SKM-1 (cell line): ENCODE measurements at regions not wholly inside any gene's neighbourhood (a gene's known extent, or its start where the extent isn't known, plus 50 kb on each side); places are given as distances from the start of the nearest gene placed in this dataset.

Experiments used
- DNase-seq: peaks from one replicate; lab custom pipeline; 2025; ENCODE audit not compliant: unreplicated experiment; lab: John Stamatoyannopoulos, UW

DNA sequence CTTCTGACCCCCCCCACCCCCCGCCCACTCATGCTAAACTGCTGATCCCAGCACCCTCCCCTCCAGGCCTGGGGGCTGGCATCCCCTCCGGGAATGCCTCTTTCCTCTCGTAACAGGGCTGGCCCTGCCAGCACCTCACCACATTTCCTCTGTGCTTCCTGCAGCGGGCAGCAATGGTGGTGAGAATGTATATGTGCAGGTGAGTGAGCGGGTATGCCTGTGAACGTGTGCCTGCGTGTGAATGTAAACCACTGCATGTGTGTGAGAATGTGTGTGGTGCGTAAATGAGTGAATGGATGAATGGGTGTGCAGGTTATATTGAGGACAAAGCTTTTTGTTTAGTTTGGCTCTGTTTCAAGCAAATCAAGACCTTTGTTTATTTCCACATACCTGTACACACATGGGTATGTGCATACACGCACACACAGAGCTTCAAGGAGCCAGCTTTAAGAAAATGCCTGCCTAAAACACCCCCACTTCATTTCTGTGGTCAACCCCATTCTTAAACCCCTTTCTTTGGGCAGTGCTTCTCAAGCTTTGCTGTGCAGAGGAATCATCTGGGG lies 95.7 kb upstream of the SHB start:
- DNase-seq = no peak

DNA sequence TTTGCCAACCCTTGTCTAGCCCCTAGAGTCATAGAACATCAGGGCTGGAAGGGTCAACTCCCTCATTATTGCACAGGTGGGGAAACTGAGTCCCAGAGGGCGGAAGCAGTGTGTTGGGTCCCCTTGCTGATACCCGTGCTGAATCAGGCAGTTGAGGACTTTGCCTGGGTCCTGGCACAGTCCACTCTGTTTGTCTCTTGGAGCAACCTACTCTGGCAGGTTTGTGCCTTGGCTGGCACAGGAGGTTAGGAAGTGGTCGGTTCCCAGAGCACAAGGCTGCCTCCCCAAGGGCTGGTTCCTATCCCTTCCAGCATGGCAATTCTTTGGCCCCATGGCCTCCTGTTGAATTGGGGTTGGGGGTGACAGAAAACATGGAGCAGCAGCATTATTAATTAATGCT lies 94.5 kb upstream of the SHB start:
- DNase-seq = no peak

DNA sequence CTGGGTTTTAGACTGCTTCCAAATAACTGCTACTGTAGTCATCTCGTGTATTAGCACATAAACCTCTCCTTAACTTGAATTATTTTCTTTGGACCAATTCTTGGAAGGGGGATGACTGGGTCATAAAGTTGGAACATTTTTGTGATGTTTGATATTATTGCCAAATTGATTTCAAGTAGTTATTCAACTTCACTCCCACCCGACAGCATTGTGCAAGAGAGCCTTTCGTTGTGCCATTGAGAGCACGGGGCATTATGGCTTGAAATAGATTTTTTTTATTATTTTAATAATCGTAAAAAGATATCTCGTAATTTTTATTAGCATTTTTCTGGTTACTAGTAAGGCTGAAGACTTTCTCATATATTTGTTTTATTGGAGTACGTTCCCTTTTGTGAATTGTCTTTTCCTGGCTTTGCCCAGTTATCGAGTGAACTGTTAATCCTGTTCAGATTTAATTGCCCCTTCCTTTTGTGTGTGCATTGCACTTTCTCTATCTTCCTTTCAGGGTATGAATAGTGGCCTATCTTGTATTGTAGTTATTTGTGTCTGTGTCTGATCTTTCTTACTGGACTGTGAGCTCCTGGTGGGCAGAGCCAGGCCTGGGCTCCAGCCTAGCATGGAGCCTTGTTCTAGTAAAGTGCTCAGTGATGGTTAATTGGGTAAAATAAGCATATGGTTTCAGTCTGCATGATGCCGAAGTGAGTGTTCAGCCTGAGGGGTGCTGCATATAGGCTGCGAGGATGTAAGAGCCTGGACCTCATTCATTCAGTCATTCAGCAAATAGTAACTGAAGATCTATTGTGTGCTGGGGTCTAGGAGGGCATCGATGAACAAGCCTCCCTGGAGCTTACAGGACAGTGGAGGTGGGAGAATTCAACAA lies 93.5 kb upstream of the SHB start:
- no peak for DNase-seq

DNA sequence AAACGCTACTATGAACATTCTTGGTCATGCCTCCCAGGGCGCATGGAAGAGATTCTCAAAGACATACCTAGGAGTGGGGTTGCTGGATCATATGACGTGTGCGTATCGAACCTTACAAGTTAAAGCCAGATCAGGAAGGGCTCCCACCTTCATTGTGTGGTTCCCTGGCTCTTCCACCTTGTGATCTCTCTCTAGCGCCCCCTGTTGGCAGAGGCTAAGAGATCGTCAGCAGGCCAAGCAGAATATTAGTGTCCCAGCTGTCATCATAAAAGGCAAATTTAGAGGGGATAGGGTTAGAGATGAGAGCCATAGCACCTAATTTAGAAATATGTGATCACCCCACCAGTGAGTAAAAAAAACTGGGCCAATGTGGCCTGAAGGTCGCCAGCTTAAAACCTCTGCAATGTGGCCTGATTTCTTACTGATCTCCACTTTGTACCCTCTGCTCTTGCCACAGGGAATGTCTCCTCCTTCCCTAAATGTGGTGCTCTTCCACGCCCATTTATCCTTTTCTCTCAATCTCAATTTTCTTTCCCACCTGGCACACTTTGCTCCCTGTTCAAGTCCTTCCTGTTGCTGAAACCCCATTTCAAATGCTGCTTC lies 91.7 kb upstream of the SHB start:
- DNase-seq = peak; percentile 44

DNA sequence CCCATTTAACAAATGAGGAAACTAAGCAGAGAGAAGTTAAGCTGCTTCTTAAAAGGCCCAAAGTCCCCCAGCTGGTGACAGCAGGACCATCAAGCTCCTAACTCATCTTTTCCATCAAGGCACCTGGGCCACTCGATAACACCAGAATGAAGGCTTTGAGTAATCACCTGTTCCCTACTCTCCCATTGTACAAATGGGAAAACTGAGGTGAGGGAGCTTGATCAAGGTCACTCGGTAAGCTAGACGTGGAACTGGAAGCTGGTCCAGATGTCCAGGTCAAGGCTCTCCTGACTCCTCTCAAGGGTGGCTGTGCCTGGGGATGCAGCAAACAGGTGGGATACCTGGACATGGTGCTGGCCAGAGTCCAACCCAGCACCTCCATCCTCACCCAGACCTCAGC lies 90.6 kb upstream of the SHB start:
- DNase-seq = no peak

DNA sequence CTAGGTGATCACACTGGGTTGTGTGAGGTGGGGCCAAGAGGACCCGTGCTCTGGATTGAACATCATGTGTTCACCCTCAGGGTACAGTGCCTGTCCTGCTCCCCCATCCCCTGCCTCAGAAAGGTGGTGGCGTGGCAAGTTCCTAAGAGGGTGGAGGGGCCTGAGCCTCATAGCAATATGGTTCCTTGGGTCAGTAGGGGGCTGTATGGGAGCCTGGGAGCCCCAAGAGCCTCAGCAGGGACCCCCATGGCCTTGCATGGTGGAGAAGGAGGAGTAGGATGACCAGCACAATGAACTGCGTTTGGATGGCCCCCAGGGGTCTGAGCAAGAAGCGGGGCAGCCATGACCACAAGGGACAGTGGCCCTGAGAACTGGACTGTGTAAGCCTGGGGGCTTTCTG lies 89.6 kb upstream of the SHB start:
- no peak for DNase-seq

DNA sequence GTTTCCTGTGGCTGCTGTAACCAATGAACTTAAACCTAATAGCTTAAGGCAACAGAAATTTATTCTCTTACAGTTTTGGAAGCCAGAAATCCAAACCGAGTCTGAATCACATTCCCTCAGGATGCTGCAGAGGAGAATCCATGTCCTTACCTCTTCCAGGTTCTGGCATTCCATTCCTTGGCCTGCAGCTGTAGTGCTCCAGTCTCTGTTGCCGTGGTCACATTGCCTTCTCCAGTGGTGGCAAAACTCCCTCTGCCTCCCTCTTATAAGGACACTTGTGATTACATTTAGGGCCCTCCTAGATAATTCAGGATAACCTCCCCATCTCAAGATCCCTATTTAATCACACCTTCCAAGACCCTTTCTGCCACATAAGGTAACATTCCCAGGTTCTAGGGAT lies 88.7 kb upstream of the SHB start:
- DNase-seq = no peak

DNA sequence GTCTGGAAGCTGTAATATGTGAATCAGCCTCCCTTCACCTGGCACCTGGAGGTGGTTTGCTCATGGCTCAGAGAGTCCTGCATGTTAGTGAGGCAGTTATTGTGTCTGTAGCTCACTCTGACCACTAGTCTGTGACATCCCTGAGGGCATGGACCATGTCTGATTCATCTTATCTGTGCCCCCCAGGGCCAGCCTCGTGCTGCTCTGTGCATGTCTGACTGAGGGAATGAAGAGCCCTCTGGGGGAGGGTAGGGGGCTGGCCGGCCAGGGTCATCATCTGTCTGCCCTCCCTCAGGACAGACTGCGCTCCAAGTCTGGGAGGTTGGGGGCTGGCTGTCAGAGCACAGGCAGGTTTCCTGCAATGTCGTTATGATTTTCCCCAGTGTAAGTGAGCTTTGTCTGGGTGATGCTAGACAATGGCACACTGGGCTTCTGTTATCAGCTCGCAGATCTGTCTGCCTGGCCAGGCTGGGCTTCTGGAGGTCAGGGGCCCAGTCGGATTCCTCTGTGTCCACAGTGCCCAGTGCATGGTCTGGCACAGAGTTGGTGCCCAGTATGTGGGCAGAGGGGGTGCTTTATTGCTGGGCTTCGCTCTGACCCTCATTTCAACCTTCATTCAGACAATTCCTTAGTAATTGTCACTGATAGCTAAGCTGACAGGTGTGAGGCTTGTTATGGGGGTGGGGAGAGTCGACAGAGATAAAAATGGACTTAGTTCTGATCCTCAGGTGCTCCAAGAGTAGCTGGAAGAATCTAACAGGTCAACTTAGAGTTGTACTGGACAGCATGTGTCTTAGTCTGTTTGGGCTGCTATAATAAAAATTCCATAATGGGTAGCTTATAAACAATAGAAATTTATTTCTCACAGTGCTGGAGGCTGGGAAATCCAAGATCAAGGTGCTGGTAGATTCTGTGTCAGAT lies 85.7 kb upstream of the SHB start:
- DNase-seq = no peak

DNA sequence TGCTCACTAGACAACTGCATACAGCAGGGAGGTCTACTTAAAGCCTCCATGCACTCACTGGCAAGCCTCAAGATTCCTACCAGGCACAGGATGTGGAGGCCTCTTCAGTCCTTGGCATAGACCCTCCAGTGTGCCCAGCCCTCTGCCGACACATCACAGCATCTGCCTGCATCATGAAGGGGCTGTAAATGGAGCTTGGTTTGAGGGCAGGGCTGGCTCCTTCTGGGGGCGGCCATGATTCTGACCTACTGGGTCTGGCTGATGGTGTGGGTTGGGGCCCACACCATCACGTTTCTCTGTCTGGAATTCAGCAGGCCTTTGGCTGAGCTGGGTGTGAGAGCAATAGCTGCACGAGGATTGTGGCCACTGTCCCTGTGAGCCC lies 84.9 kb upstream of the SHB start:
- no peak for DNase-seq

DNA sequence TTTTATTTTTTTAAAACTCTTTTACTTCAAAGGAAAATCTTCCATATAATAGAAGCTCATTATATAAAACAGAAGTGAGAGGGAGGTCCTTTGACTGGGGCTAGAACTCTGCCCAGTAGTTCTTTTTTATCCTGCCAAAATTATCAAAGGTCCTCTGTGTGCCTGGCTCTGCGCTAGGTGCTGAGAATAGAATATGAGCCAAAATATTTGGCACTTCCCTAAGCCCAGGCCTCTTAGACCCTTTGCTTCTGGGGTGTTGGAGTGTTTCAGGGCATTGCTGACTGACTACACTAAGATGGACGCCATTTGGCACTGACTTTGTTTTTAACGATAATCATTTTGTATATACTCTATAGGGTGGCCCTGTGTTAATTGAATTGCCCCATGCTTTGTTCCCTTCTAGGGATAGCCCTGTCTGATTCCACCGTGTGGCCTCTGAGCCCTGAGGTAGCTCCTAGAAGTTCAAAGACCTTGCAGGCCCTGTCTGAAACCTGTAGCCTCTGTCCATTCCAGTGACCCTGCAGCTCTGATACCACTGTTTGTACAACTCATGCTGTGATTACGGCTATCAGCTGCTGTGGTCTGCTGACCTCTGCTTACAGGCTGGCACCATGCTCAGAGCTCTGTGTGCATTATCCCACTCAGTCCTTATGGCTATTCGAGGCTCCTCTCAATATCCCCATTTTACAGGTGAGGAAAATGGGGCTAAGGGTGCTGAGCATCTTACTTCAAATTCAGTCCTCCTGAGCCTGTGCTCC lies 84.3 kb upstream of the SHB start:
- no peak for DNase-seq

DNA sequence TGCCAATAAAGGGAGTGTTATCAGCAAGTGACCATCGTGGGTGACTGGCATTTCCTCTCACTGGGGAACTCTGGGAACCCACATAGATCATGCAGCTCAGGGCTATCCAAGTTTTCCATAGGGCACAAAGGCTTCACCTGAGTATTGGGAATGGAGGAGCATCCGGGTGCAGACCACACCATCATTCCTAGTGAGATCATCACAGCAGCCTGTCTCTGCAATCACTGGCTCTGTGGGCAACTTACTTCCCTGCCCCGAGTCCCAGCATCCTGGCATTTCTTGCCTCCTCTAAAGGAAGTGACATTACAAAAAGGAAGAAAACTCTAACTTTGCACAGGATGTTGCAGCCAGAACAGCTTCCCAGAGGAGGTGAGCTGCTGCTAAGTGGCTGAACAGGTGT lies 80.6 kb upstream of the SHB start:
- no peak for DNase-seq

DNA sequence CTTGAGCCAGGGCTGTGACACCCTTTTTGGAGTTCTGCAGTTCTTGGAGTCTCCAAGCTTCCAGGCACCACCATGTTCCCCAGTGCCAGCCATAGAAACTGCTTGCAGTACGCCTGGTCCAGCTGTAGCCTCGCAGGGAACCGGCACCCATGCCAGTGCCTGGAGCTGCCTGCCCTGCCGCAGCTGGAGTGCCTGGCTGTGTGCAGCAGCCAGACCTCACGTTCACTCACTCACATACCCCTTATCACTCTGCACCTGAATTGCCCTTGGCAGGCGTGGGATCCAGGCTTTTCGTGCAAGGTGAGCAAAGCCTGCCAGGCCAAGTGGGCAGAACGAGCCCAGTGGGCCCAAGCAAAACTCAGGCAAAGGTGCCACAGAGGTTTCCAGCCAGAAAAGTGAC lies 77.8 kb upstream of the SHB start:
- DNase-seq = no peak

DNA sequence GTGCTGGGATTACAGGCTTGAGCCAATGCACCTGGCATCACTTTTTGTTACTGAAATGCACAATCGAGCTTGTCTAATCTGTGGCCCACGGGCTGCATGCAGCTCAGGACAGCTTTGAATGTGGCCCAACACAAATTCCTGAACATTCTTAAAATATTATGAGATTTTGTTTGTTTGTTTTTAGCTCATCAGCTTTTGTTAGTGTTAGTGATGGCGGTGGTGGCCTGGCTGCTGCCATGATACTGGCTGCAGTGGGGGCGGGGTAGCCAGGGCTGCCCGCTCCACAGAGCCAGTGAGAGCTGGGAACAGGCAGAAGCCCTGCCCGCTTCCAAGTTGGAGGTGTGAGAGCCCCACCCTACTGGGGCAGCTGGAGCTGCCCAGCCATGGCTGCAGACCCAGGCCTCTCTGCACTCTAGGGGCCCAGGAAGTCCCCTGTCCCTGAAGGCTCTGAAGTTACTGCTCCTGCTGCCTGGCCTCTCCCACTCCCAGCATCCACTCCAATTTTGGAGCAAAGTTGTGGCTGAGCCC lies 76.6 kb upstream of the SHB start:
- DNase-seq = no peak

DNA sequence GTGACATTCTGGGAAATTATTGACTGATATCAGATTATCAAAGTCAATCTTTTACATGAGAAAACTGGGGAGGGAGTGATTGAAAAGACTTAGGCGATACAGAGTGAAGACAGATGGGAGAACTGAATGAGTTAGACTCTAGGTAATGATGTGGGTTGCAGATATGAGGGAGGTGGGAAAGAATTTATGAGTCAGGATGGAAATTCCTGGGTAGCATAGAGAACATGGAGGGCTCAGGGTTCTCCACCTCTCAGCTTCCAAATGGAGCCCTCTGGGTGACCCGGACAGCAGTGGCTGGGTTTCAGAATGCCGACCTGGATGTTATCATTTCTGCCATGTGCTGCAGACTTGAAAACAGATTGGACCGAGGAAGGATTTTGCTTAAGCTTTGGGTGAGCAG lies 75.4 kb upstream of the SHB start:
- no peak for DNase-seq

DNA sequence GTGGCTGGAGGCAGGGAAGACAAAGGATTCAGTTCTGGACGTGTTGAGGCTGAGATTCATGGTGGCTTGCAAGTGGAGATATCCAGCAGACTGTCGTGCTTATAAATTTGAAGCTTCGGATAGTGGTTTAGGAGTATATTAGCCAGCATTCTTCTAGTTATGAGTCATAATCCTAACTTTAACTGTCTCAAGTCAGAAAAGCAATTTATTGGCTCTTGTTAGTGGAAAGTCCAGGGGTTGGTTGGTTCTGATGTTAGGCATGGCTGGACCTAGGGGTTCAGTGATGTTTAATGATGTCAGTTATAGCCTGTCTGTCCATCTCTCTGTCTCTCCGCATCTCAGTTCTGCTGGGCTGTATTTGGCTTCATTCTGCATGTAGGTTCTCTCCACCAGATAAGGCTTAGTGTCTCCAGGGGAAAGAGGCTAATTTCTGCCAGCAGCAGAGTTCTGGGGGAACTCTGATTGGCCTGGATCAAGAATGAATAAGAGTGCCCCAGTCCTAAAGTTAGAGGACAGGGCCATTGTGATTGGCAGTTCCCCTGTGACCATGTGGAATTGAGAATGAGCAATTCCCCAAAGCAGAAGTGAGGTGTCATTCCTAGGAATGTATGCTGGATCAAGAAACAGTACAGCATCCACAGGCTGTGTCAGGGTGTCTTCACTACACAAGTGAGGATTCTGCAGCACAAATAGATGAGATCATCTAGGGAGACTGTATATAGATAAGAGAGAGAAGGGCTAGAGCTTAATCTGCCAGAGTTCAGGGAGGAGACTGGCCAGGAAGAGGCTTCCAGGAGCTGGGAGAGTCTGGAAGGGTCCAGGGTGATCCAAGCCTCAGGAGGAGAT lies 72.9 kb upstream of the SHB start:
- no peak for DNase-seq

DNA sequence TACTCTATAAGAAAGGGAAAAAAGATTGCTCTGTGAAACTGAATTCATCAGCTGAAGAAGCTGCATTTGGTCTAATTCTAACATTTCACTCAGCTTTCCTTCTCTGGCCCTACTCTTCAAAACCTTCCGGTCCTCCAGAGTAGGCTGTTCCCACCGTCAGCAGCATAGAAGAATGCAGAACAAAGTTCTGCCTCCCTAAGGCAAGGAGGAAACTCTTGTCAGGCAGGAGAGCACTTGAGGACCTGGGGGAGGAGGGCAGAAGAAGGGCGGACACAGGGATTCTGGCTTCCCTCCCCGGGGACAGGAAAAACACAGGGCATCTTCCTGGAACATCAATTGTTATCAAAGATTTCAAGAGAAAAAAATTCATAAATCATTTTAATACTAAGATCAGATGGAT lies 69.2 kb upstream of the SHB start:
- DNase-seq = no peak

DNA sequence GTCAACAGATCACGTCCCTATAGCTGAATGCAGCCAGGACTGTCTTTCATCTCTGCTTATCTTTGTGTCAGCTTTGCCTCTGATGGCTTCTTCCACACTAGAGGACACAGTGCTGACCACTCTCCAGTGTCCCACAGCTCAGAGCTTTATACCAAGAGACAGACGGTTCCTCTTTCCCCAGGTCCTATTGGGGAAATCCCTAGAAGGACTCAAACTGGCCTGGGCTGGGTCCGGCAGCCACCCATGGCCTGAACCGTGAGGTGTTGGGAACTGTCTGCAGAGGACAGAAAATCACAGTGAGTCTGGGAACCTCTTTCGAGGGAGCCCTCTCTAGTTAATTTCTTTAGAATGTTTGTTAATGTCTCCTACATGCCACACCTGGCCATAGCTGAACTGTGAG lies 68.3 kb upstream of the SHB start:
- no peak for DNase-seq

DNA sequence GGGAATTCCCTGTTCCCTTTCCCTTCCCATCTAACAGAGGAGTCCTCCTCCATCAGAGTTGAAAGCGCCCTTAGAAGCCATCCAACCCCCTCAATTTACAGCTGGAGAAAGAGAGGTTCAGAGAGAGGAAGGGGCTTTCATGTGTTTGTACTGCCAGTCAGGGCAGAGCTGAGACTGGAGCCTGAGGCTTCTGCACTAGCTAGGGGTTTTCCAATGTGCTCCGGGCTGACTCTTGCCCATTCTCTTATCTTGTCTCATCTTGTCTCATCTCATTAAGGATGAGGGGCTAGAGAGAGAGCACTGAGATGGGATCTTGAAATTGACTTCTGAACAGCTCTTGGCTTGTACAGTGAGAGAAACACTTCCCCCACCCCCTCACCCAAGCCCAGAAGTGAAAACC lies 67.4 kb upstream of the SHB start:
- no peak for DNase-seq

DNA sequence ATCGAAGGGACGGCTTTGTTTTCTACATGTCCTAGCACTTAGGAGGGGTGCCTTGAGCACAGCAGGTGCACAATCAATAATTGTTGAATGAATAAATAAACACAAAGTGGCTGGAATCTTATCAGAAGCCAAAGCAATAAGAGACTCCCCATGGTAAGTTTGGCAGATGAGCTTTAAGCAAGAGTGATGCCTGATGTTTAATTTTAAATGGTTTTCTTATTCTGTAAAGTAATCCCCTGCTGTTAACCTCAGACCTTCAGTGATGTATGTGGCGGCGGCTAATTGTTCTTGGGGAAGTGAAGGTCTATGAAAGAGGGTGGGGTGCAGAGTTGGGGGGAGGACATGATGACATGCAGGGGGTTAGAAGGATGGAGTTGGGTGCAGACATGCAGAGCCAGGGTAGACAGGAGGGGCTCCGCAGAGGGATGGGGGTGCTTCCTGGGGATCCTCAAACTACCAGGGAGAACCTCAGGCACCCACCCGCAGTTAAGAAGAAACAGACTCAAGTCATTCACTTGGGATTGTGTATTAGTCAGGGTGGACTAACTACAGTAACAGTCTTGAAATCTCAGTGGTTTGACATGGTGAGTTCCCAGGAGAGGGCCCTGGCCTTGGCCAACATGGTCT lies 65.7 kb upstream of the SHB start:
- no peak for DNase-seq
